Esophagus squamous epithelium (tissue), 5 donors: ENCODE measurements at regions not wholly inside any gene's neighbourhood (a gene's known extent, or its start where the extent isn't known, plus 50 kb on each side); places are given as distances from the start of the nearest gene placed in this dataset.

Source experiments
- DNase-seq: peaks from one replicate; lab custom pipeline; 2025; lab: John Stamatoyannopoulos, UW
- H3K27ac ChIP-seq, 4 donors: fragments of 200-600 bp; sonication (generic); one replicate each; pipeline ENCODE4 v1.5.1; 2016 to 2019; ENCODE audit warnings: mild to moderate bottlenecking in 1 of 4
- H3K27me3 ChIP-seq, 4 donors: fragments of 200-600 bp; sonication (generic); 1 replicate in 3 of 4; 2 replicates in 1 of 4; pipeline versions ENCODE4 v1.5.1 to v1.6.0; 2017 to 2021; ENCODE audit warnings: antibody characterized with exemption in 1 of 4
- H3K36me3 ChIP-seq, 3 donors: fragments of 200-600 bp; sonication (generic); one replicate each; pipeline ENCODE4 v1.5.1; 2016 to 2019
- H3K4me1 ChIP-seq, 3 donors: fragments of 200-600 bp; sonication (generic); one replicate each; pipeline ENCODE4 v1.5.1; 2017 to 2019
- H3K4me3 ChIP-seq, 4 donors: fragments of 200-600 bp; sonication (generic); 1 replicate in 3 of 4; 2 replicates in 1 of 4; pipeline ENCODE4 v1.5.1; 2016 to 2019; ENCODE audit warnings: mild to moderate bottlenecking in 2 of 4, moderate library complexity in 1 of 4
- H3K9me3 ChIP-seq, 3 donors: fragments of 200-600 bp; sonication (generic); one replicate each; pipeline ENCODE4 v1.5.1; 2016 to 2019
- POLR2A ChIP-seq, 4 donors: fragments of 450-650 bp; IDR thresholded peaks; one replicate each; pipeline ENCODE4 v1.6.1; 2017; ENCODE audit warnings: antibody characterized with exemption in 4 of 4, mild to moderate bottlenecking in 4 of 4, moderate library complexity in 3 of 4
- whole genome bisulfite sequencing, 2 donors: methylation state at CpG; one replicate each; pipeline ENCODE4 v1.1.5; 2018; 5-methylcytosine and 5-hydroxymethylcytosine counted together
- intact Hi-C: fragments of 100-400 bp; cut with DNase I; formaldehyde crosslinking; loops from one replicate; pipeline ENCODE4 v1.15.0; 2022
- TF ChIP-seq, protein P1 (sequence below), 6 experiments: fragments of 450-650 bp in 4 of 6; fragments of 200-600 bp in 2 of 6; sonication (generic) in 2 of 6; IDR thresholded peaks; one replicate each; pipeline ENCODE4 v1.5.1; 2016 to 2019; ENCODE audit warnings: antibody characterized with exemption in 6 of 6, mild to moderate bottlenecking in 4 of 6, moderate library complexity in 4 of 6
- donor health status: DM: yes; HTN: yes; CAD: no.

DNA sequence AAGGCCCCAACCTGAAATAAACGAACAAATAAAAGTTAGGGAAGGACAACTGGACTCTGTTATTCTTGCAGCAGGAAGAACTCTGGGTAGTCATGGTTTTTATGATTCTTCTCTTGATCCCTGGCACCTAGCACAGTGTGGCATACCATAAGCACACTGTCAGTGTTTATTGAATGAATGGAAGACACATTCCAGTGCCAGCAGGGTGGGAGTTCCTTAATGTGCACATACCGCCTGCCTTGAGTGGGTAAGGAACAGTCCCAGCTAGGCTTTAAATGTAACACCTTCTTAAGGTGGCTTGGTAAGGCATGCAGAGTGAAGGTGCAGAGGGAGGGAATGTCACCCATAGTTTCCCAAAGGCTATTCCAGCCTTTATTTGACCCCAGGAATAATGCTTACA is 162.9 kb upstream of the CEP162 start:
- H3K27me3 ChIP-seq = no peaks in the 10 kb centered on the region

DNA sequence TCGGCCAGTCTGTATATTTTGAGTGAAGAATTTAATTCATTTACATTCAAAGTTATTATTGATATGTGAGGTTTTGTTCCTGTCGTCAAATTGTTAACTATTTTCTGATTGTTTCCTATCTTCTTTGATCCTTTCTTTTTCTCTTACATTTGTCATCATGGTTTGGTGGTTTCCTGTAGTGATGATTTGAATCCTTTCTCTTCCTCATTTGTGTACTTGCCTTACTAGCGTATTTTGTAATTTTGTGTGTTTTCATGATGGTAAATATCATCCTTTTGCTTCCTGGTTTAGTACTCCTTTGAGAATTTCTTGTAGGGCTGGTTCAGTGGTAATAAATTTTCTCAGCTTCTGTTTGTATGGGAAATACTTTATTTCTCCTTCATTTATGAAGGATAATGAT is 151.7 kb upstream of the CEP162 start:
- H3K4me1 ChIP-seq = no peaks in the 10 kb centered on the region
- no peaks in the 10 kb centered on the region for H3K36me3 ChIP-seq
- H3K27me3 ChIP-seq = no peaks in the 10 kb centered on the region
- 72 to 78% methylated on average over 3 of the region's 3 CpGs for WGBS, 2 donors
- intact Hi-C loops = no loop called here
- TF ChIP-seq, protein P1, sequence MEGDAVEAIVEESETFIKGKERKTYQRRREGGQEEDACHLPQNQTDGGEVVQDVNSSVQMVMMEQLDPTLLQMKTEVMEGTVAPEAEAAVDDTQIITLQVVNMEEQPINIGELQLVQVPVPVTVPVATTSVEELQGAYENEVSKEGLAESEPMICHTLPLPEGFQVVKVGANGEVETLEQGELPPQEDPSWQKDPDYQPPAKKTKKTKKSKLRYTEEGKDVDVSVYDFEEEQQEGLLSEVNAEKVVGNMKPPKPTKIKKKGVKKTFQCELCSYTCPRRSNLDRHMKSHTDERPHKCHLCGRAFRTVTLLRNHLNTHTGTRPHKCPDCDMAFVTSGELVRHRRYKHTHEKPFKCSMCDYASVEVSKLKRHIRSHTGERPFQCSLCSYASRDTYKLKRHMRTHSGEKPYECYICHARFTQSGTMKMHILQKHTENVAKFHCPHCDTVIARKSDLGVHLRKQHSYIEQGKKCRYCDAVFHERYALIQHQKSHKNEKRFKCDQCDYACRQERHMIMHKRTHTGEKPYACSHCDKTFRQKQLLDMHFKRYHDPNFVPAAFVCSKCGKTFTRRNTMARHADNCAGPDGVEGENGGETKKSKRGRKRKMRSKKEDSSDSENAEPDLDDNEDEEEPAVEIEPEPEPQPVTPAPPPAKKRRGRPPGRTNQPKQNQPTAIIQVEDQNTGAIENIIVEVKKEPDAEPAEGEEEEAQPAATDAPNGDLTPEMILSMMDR (IDR thresholded peaks at IDR 0.05) = no peak
- no peak for TF ChIP-seq POLR2A (IDR thresholded peaks at IDR 0.05)
- DNase-seq = no peak
- no peaks in the 10 kb centered on the region for H3K9me3 ChIP-seq
- no peak overlapping the region for H3K27ac ChIP-seq
- no peak overlapping the region for H3K4me3 ChIP-seq

More for the DNA sequence above, 162.9 kb upstream of the CEP162 start:
- Histone ChIP-seq H3K9me3 (peaks cover 0 to 4% (median 0%) of the 10 kb centered on the region in 3 donors), H3K36me3 (no peaks in the 10 kb centered on the region), H3K4me1 (no peaks in the 10 kb centered on the region), H3K4me3 (no peak overlapping the region), H3K27ac (no peak overlapping the region)
- TF ChIP-seq, protein P1 (IDR thresholded peaks at IDR 0.05) = no peak
- TF ChIP-seq POLR2A (IDR thresholded peaks at IDR 0.05) = no peak
- no peak for DNase-seq
- intact Hi-C loops = no loop called here
- 44 to 65% methylated on average over 2 of the region's 2 CpGs for whole genome bisulfite sequencing, 2 donors

DNA sequence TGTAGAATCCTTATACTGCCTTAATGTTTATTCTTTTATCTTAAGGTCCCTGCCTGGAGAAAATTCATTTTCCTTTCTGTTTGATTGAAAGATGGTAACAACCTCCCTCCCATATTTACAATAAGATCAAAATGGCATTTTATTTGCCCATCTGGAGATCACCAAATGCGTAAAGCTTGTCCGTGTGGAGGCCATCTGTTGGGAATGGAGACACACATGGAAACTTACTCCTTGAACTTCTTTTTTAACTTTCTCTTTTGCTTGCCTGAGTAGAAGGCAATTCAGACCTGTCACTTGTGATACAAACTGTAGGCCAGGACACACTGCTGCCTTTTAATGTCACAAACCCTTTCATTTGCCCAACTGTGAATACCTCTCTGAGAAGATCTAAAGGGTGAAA is 144.8 kb upstream of the CEP162 start:
- DNase-seq = no peak
- Histone ChIP-seq H3K9me3 (no peaks in the 10 kb centered on the region), H3K36me3 (no peaks in the 10 kb centered on the region), H3K27me3 (no peaks in the 10 kb centered on the region), H3K4me3 (no peak overlapping the region), H3K4me1 (no peaks in the 10 kb centered on the region), H3K27ac (no peak overlapping the region)
- intact Hi-C loops = no loop called here
- 80 to 93% methylated on average over 2 of the region's 2 CpGs for WGBS, 2 donors
- no peak for TF ChIP-seq POLR2A (IDR thresholded peaks at IDR 0.05)
- TF ChIP-seq, protein P1 (IDR thresholded peaks at IDR 0.05) = no peak

DNA sequence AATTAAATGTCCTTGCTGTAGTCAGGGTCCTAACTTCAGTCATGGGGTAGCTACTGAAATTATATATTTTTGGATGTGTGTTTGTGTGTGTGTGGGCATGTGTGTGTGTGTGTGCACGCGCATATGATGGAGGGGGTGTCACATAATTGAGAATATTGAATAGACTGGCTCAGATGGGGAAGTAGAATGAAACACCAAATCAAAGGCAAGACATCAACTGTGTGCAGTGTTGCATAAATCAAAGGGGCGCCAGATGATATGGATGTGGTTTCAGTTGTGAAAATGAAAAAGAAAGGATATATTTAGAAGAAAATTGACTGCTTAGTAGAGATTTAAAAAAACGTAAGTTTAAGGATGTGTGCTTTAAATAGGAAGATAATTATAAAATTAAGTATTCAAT is 144.2 kb upstream of the CEP162 start:
- Histone ChIP-seq H3K9me3 (no peaks in the 10 kb centered on the region), H3K4me1 (no peaks in the 10 kb centered on the region), H3K4me3 (no peak overlapping the region), H3K27me3 (no peaks in the 10 kb centered on the region), H3K27ac (no peak overlapping the region), H3K36me3 (no peaks in the 10 kb centered on the region)
- intact Hi-C loops = no loop called here
- 55 to 78% methylated on average over 4 of the region's 4 CpGs for WGBS, 2 donors
- TF ChIP-seq, protein P1 (IDR thresholded peaks at IDR 0.05) = no peak
- TF ChIP-seq POLR2A (IDR thresholded peaks at IDR 0.05) = no peak
- DNase-seq = no peak

DNA sequence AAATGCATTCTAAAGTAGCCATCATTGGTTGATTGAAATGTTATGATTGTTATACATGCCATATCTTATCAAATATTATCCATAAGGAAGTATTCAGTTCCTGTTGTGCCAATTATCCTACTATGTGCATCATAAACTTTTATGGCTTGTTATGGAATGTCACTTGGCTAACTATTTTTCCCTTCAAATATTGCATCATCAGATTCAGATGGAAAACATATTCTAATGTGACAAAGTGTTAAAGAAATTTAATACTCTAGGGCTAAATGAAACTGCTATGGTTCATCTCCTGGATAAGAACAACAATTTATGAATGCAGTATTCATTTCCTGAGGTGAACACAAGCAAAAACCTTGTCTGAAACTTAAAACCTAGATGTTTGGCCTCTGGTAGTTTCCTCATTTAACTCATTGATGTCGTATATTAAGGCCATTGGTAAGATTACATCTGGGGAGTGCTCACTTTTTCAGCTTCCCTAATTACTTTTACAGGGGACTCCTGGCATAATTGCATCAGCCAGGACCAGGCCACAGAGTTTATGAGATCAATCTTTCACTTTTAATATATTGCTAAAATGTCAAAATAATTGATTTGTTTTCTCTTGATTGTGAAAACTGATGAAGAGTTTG is 134.9 kb upstream of the CEP162 start:
- WGBS, 2 donors = 35 to 47% methylated on average over 1 of the region's 1 CpG
- H3K4me1 ChIP-seq = no peaks in the 10 kb centered on the region
- H3K27me3 ChIP-seq = no peaks in the 10 kb centered on the region
- intact Hi-C loops = no loop called here
- H3K4me3 ChIP-seq = no peak overlapping the region
- no peak for DNase-seq
- H3K27ac ChIP-seq = no peak overlapping the region
- no peak for TF ChIP-seq POLR2A (IDR thresholded peaks at IDR 0.05)
- TF ChIP-seq, protein P1 (IDR thresholded peaks at IDR 0.05) = no peak
- no peaks in the 10 kb centered on the region for H3K9me3 ChIP-seq
- no peaks in the 10 kb centered on the region for H3K36me3 ChIP-seq
